ENCODE measurements at regions not wholly inside any gene's neighbourhood (a gene's known extent, or its start where the extent isn't known, plus 50 kb on each side); places are given as distances from the start of the nearest gene placed in this dataset.

GRCh38 chr21:20315042-20315441 lies 683.2 kb upstream of the NCAM2 start:
- no peaks in the 10 kb centered on the region for H3K27me3 ChIP-seq (ENCODE audit: insufficient read depth, low read length, poor library complexity)
- DNase-seq, result no peak
- H3K9ac ChIP-seq (ENCODE audit: low read depth, low read length), result no peak overlapping the region
- no peaks in the 10 kb centered on the region for H3K9me3 ChIP-seq (ENCODE audit: insufficient read depth, low read length, severe bottlenecking)
- no peak overlapping the region for H3K27ac ChIP-seq (ENCODE audit: low read length)
- H3K4me1 ChIP-seq (ENCODE audit: insufficient read depth, low read length), result no peaks in the 10 kb centered on the region
- no peak overlapping the region for H3K4me3 ChIP-seq (ENCODE audit: low read depth in 1 of 2, low read length in 2 of 2)
- H3K36me3 ChIP-seq (ENCODE audit: insufficient read depth, low read length), result no peaks in the 10 kb centered on the region
- no peaks in the 10 kb centered on the region for H3K79me2 ChIP-seq (ENCODE audit: insufficient read depth, low read length)
- H4K20me1 ChIP-seq (ENCODE audit: insufficient read depth, low read length), result no peaks in the 10 kb centered on the region
- no peak for ATAC-seq (ENCODE audit: insufficient read depth, low read depth)
- no peak overlapping the region for H2AFZ ChIP-seq (ENCODE audit: low read depth, low read length)
- no peak overlapping the region for H3K4me2 ChIP-seq (ENCODE audit: insufficient read depth, low read length)
- TF ChIP-seq EZH2 (IDR thresholded peaks at IDR 0.05; ENCODE audit: borderline replicate concordance, low read depth, low read length, severe bottlenecking) (no peak), CTCF (IDR thresholded peaks at IDR 0.05; ENCODE audit: borderline replicate concordance, extremely low read depth, low read length, poor library complexity, severe bottlenecking) (no peak)

GRCh38 chr21:20329636-20330035 lies 668.6 kb upstream of the NCAM2 start:
- Histone ChIP-seq H2AFZ (ENCODE audit: low read depth, low read length) (no peak overlapping the region), H3K27ac (ENCODE audit: low read length) (no peak overlapping the region), H3K9ac (ENCODE audit: low read depth, low read length) (no peak overlapping the region), H3K4me3 (ENCODE audit: low read depth in 1 of 2, low read length in 2 of 2) (no peak overlapping the region), H3K4me2 (ENCODE audit: insufficient read depth, low read length) (no peak overlapping the region), H3K4me1 (ENCODE audit: insufficient read depth, low read length) (no peaks in the 10 kb centered on the region), H3K36me3 (ENCODE audit: insufficient read depth, low read length) (no peaks in the 10 kb centered on the region), H4K20me1 (ENCODE audit: insufficient read depth, low read length) (no peaks in the 10 kb centered on the region), H3K27me3 (ENCODE audit: insufficient read depth, low read length, poor library complexity) (no peaks in the 10 kb centered on the region), H3K9me3 (ENCODE audit: insufficient read depth, low read length, severe bottlenecking) (no peaks in the 10 kb centered on the region), H3K79me2 (ENCODE audit: insufficient read depth, low read length) (no peaks in the 10 kb centered on the region)
- TF ChIP-seq EZH2 (IDR thresholded peaks at IDR 0.05; ENCODE audit: borderline replicate concordance, low read depth, low read length, severe bottlenecking), result no peak
- no peak for TF ChIP-seq CTCF (IDR thresholded peaks at IDR 0.05; ENCODE audit: borderline replicate concordance, extremely low read depth, low read length, poor library complexity, severe bottlenecking)
- no peak for ATAC-seq (ENCODE audit: insufficient read depth, low read depth)
- no peak for DNase-seq

GRCh38 chr21:20330652-20331051 lies 667.6 kb upstream of the NCAM2 start:
- no peaks in the 10 kb centered on the region for H3K27me3 ChIP-seq (ENCODE audit: insufficient read depth, low read length, poor library complexity)
- H3K9me3 ChIP-seq (ENCODE audit: insufficient read depth, low read length, severe bottlenecking), result no peaks in the 10 kb centered on the region
- no peak overlapping the region for H3K9ac ChIP-seq (ENCODE audit: low read depth, low read length)
- TF ChIP-seq CTCF (IDR thresholded peaks at IDR 0.05; ENCODE audit: borderline replicate concordance, extremely low read depth, low read length, poor library complexity, severe bottlenecking) (no peak), EZH2 (IDR thresholded peaks at IDR 0.05; ENCODE audit: borderline replicate concordance, low read depth, low read length, severe bottlenecking) (no peak)
- no peaks in the 10 kb centered on the region for H3K36me3 ChIP-seq (ENCODE audit: insufficient read depth, low read length)
- no peaks in the 10 kb centered on the region for H3K79me2 ChIP-seq (ENCODE audit: insufficient read depth, low read length)
- no peak overlapping the region for H3K27ac ChIP-seq (ENCODE audit: low read length)
- H3K4me2 ChIP-seq (ENCODE audit: insufficient read depth, low read length), result no peak overlapping the region
- no peaks in the 10 kb centered on the region for H4K20me1 ChIP-seq (ENCODE audit: insufficient read depth, low read length)
- H2AFZ ChIP-seq (ENCODE audit: low read depth, low read length), result no peak overlapping the region
- no peaks in the 10 kb centered on the region for H3K4me1 ChIP-seq (ENCODE audit: insufficient read depth, low read length)
- H3K4me3 ChIP-seq (ENCODE audit: low read depth in 1 of 2, low read length in 2 of 2), result no peak overlapping the region
- no peak for DNase-seq
- no peak for ATAC-seq (ENCODE audit: insufficient read depth, low read depth)

- no peaks in the 10 kb centered on the region for H3K79me2 ChIP-seq (ENCODE audit: insufficient read depth, low read length)
- TF ChIP-seq CTCF (IDR thresholded peaks at IDR 0.05; ENCODE audit: borderline replicate concordance, extremely low read depth, low read length, poor library complexity, severe bottlenecking) (no peak), EZH2 (IDR thresholded peaks at IDR 0.05; ENCODE audit: borderline replicate concordance, low read depth, low read length, severe bottlenecking) (no peak)
- H4K20me1 ChIP-seq (ENCODE audit: insufficient read depth, low read length), result no peaks in the 10 kb centered on the region
- H3K4me2 ChIP-seq (ENCODE audit: insufficient read depth, low read length), result no peak overlapping the region
- H2AFZ ChIP-seq (ENCODE audit: low read depth, low read length), result no peak overlapping the region
- ATAC-seq (ENCODE audit: insufficient read depth, low read depth), result no peak
- no peak for DNase-seq
- H3K4me3 ChIP-seq (ENCODE audit: low read depth in 1 of 2, low read length in 2 of 2), result no peak overlapping the region
- H3K9me3 ChIP-seq (ENCODE audit: insufficient read depth, low read length, severe bottlenecking), result no peaks in the 10 kb centered on the region
- H3K27ac ChIP-seq (ENCODE audit: low read length), result no peak overlapping the region
- H3K27me3 ChIP-seq (ENCODE audit: insufficient read depth, low read length, poor library complexity), result no peaks in the 10 kb centered on the region
- H3K36me3 ChIP-seq (ENCODE audit: insufficient read depth, low read length), result no peaks in the 10 kb centered on the region
- H3K4me1 ChIP-seq (ENCODE audit: insufficient read depth, low read length), result no peaks in the 10 kb centered on the region
- no peak overlapping the region for H3K9ac ChIP-seq (ENCODE audit: low read depth, low read length)
Measured at GRCh38 chr21:20334585-20334984, 663.6 kb upstream of the NCAM2 start.

Measured in DND-41 (cell line).